ENCODE measurements at regions not wholly inside any gene's neighbourhood (a gene's known extent, or its start where the extent isn't known, plus 50 kb on each side); places are given as distances from the start of the nearest gene placed in this dataset.

DNA sequence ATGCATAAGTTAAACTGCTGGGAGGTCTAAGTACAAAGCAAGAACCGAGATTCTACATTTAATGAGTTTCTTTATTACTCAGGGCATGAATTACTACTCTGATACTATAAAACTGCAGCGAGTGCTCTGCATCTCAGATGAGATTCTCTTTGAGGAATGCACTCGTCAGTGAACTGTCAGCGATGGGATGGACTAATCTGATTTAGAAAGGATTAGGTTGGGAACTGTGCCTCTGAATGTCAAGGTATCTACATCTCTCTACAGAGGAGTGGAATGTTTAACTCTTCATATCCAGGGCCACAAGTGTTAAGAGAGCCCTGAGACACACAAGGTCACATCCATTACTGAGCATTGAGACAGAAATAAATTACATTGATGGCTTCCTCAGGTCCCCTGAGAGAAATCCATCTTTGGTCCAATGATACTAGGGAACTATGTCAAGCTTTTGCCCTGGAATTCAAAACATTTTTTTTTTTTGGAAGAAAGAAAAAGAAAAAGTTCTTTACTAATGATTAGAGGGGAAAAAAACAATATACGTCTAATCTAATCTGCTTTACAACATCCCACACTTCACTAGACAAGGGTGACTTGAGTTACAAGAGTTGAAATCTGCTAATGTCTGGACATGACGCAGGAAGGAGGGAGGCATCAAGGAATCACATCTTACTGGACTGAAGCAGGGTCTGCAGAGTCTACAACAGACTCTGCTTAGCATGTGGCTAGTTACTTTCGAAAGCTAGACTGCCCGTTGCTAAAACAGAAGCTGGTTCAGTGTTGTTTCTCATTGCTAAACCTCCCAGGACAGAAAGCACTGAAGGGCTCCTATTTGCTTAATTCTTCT is 270.0 kb upstream of the TLE4 start:
- TF ChIP-seq, protein P1, sequence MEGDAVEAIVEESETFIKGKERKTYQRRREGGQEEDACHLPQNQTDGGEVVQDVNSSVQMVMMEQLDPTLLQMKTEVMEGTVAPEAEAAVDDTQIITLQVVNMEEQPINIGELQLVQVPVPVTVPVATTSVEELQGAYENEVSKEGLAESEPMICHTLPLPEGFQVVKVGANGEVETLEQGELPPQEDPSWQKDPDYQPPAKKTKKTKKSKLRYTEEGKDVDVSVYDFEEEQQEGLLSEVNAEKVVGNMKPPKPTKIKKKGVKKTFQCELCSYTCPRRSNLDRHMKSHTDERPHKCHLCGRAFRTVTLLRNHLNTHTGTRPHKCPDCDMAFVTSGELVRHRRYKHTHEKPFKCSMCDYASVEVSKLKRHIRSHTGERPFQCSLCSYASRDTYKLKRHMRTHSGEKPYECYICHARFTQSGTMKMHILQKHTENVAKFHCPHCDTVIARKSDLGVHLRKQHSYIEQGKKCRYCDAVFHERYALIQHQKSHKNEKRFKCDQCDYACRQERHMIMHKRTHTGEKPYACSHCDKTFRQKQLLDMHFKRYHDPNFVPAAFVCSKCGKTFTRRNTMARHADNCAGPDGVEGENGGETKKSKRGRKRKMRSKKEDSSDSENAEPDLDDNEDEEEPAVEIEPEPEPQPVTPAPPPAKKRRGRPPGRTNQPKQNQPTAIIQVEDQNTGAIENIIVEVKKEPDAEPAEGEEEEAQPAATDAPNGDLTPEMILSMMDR (IDR thresholded peaks at IDR 0.05; ENCODE audit: low read length): no peak
- no peak for TF ChIP-seq EZH2phosphoT487 (IDR thresholded peaks at IDR 0.05; ENCODE audit: low read length)
